HG02840 (cell line): ENCODE measurements at regions not wholly inside any gene's neighbourhood (a gene's known extent, or its start where the extent isn't known, plus 50 kb on each side); places are given as distances from the start of the nearest gene placed in this dataset.
A peak's percentile ranks its signal among the peaks of the same experiment; 100 is the strongest.
"Not testable (repeated sequence)": the region's sequence is repeated elsewhere in the genome, so short reads cannot be mapped to it uniquely, and the experiment has no call there.

ENCODE experiments used
- ATAC-seq: cut with Tn5 transposase; IDR thresholded peaks from one replicate; pipeline ENCODE4 v1.9.1; 2021; ENCODE audit warnings: mild to moderate bottlenecking, moderate library complexity, moderate number of reproducible peaks; ENCODE audit not compliant: unreplicated experiment, low FRiP score

DNA sequence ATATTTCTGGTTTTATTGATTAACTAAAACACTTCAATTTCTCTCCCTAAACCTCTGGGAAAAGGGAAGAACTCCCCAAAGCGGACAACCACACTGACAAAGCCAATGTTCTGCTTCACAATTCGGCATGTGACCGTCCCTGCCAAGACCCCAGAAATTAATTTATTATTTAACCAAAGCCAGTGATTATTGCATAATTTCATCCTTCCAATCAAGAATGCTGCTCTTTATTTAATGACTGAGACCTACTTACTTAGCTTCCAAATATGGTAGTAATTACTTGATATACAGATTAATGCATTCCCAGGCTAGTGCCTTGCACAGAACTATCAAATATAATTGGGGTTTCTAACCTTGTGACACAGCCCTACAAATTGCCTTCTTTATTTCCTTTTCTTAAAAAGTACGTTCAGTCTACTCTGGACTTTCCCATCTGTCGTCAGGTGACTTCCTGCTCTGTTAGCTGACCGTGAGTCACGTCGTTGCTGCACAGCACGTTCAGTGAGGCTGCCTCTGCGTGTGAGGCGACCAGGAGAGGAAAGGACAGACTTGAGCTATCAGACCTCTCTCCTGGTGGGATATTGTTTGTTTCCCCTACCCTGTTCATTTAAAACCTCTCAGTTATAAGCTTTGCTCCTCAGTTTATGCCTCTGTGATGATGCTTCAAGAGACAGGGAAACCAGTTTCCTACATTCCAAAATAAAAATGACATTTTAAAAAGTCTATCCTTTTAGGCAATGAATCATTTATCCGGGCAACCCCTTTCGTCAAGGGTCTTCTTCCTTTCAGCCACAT lies 55.7 kb upstream of the TNFAIP3 start:
- ATAC-seq = peak; percentile 85

DNA sequence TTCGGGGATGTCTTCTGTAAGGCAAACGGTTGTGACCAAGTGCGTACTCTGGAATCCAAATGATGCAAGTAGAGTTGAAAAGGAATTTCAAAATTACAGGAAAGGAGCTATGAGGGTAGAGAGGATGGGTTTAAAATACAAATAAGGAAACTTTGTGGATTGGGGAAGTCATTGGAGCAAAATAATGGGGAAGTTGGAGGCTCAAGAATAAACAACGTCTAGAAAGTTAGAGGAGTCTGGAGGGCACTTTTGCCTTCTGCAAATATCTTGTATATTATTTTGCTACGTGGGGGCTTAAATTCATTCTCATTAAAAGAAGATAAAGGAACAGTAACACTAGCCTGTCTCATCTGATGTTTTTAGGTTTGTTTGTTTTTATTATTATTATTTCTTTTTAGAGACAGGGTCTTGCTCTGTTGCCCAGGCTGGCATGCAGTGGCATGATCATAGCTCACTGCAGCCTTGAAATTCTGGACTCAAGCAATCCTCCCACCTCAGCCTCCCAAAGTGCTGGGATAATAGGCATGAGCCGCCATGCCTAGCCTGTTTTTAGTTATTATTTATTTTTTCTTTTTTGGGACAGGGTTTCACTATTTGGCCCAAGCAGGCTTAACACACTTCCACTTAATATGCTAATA lies 55.0 kb upstream of the TNFAIP3 start:
- no peak for ATAC-seq

GRCh38 chr6:137813308-137813970 lies 53.6 kb upstream of the TNFAIP3 start:
- no peak for ATAC-seq

- ATAC-seq = not testable (repeated sequence)
These were observed 53.0 kb upstream of the TNFAIP3 start for GRCh38 chr6:137814030-137814429.

DNA sequence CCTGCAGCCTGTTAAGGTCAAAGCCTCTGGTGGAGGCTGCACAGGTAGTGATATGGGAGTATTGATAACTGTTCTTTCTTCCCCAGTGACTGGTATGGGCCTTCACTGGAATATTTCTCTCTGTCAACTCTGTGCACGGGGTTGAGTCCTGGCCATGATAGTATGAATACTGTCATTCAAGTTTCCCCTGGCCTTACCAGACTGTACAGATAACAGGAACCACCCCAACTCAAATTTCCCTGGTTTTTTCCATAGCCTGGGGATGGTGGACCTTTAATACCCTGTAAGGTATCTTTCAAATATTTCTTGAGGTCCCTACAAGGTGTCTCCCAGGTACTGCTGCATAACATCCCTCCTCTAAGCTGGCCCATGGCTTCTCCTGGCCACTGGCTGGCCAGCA lies 51.4 kb upstream of the TNFAIP3 start:
- ATAC-seq = no peak

DNA sequence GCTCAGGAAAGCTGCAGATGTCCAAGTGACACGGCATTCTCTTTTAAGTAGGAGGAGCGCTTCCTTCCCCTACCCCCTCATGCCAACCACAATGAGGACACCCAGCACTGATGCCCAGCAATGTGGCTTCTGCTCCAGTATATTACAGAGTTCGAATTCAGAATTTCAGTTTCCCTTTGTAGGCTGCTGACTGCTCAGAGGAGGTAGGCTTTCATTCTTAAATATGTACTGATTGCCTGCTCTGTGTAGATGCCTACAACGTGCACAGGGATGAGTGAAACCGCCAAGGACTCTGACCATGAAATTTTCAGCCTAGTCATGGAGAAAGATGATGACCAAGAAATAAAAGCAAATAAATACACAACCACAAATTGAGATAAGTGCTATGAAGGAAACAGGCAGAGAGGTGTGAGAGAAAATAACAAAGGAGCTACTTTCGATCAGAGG lies 50.9 kb upstream of the TNFAIP3 start:
- ATAC-seq = no peak

DNA sequence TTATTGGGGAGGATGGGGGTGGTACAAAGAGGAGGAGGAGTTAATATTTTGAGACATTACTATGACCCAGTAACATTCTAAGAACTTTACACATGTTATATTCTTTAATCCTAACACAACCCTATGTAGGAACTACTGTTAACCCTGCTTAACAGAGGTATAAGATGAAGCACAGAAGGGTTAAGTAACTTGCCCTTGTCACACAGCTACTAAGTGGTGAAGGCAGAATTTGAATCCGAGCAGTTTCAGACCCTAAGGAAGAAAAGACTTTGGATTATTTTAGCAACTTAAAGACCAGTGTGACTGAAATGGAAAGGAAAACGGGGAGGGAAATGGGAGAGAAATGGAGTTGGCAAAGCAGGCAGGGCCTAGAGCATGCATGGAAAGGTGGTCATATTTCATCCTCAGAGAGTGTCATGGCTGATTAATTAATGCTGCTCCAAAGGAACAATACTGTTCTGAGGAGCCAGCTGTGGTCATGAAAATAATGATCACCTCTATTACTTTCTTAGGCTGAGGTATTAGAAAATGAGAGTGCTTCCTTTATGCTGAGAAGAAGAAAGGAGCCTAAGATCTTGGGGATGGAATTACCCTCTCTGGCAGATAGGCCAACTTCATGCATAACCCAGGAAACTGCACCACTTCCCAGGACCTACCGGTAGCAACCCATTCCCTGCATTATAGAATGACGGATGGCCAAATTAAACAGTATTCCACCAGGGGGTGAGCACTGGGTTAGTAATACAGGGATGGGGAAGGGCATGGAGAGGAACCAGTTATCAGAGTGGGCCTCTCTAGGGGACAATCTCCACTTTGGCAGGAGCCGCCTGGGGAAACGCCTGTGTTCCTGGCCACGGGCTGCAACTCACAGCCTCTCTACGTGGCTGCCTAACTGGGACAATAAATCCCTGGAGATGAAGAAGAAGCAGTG lies 50.1 kb upstream of the TNFAIP3 start:
- ATAC-seq = no peak
